ENCODE measurements at regions not wholly inside any gene's neighbourhood (a gene's known extent, or its start where the extent isn't known, plus 50 kb on each side); places are given as distances from the start of the nearest gene placed in this dataset.

GRCh38 chr5:57700072-57700471 lies 217.5 kb upstream of the ACTBL2 start:
- peaks cover 0 to 1% (median 0%) of the 10 kb centered on the region in 11 donors for H3K9me3 Mint-ChIP-seq
- CTCF ChIA-PET: no interaction called here

GRCh38 chr5:57698802-57699201 lies 216.2 kb upstream of the ACTBL2 start:
- intact Hi-C loops (cut with micrococcal nuclease): no loop called here
- Histone ChIP-seq H3K4me1 (ENCODE audit: control insufficient read depth in 2 of 2, insufficient read depth in 2 of 2, low read length in 2 of 2) (no peaks in the 10 kb centered on the region), H3K9me3 (ENCODE audit: control insufficient read depth in 2 of 3, low read length in 3 of 3) (no peaks in the 10 kb centered on the region), H3K27ac (ENCODE audit: low read depth, low read length) (no peak overlapping the region), H3K27me3 (ENCODE audit: control insufficient read depth in 2 of 2, insufficient read depth in 2 of 2, low read length in 2 of 2) (no peaks in the 10 kb centered on the region), H3K36me3 (ENCODE audit: control insufficient read depth in 2 of 3, insufficient read depth in 3 of 3, low read length in 3 of 3) (no peaks in the 10 kb centered on the region), H3K4me3 (ENCODE audit: low read length) (no peak overlapping the region)
- DNase-seq (no peak), ATAC-seq (no peak)
- Mint-ChIP-seq H3K9me3 (peaks cover 0 to 1% (median 0%) of the 10 kb centered on the region in 11 donors), H3K27ac (no peak overlapping the region), H3K4me1 (no peaks in the 10 kb centered on the region), H3K4me3 (no peak overlapping the region), H3K36me3 (no peaks in the 10 kb centered on the region), H3K27me3 (peaks cover 0 to 4% (median 0%) of the 10 kb centered on the region in 5 donors)
- ChIA-PET CTCF (no interaction called here), POLR2A (no interaction called here)

More at GRCh38 chr5:57700072-57700471, 217.5 kb upstream of the ACTBL2 start:
- Histone ChIP-seq H3K9me3 (ENCODE audit: control insufficient read depth in 2 of 3, low read length in 3 of 3) (no peaks in the 10 kb centered on the region), H3K36me3 (ENCODE audit: control insufficient read depth in 2 of 3, insufficient read depth in 3 of 3, low read length in 3 of 3) (no peaks in the 10 kb centered on the region), H3K27me3 (ENCODE audit: control insufficient read depth in 2 of 2, insufficient read depth in 2 of 2, low read length in 2 of 2) (no peaks in the 10 kb centered on the region), H3K27ac (ENCODE audit: low read depth, low read length) (no peak overlapping the region), H3K4me3 (ENCODE audit: low read length) (no peak overlapping the region), H3K4me1 (ENCODE audit: control insufficient read depth in 2 of 2, insufficient read depth in 2 of 2, low read length in 2 of 2) (no peaks in the 10 kb centered on the region)
- H3K4me3 Mint-ChIP-seq: no peak overlapping the region
- H3K36me3 Mint-ChIP-seq: no peaks in the 10 kb centered on the region
- intact Hi-C loops (cut with micrococcal nuclease): no loop called here
- H3K27ac Mint-ChIP-seq: no peak overlapping the region
- no peaks in the 10 kb centered on the region for H3K4me1 Mint-ChIP-seq
- peaks cover 0 to 7% (median 4%) of the 10 kb centered on the region in 5 donors for H3K27me3 Mint-ChIP-seq
- no peak for DNase-seq
- POLR2A ChIA-PET: no interaction called here
- no peak for ATAC-seq

DNA sequence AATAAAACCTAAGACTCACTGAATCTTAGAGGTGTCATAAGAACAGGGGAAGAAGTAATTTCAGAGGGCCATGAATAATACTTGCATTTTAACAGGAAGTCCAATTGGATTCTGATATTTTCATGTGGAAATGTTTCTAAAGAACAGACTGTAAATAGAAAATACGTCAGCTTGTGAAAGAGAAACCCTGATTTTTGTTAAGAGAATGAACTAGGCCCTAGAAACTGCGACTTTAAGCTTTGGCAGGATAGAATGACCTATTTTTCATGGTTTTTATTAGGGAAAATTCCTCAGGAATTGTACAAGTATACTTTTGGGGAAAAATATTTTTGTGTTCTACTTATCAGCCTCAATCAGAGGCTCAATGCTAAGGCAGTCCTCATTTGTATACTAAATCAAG lies 215.5 kb upstream of the ACTBL2 start:
- DNase-seq (no peak), ATAC-seq (no peak)
- no peaks in the 10 kb centered on the region for H3K36me3 ChIP-seq (ENCODE audit: control insufficient read depth in 2 of 3, insufficient read depth in 3 of 3, low read length in 3 of 3)
- Mint-ChIP-seq H3K36me3 (no peaks in the 10 kb centered on the region), H3K27me3 (no peaks in the 10 kb centered on the region), H3K4me3 (no peak overlapping the region), H3K9me3 (peaks cover 0 to 1% (median 0%) of the 10 kb centered on the region in 11 donors), H3K27ac (no peak overlapping the region), H3K4me1 (no peaks in the 10 kb centered on the region)
- no peak overlapping the region for H3K4me3 ChIP-seq (ENCODE audit: low read length)
- intact Hi-C loops (cut with micrococcal nuclease): no loop called here
- ChIA-PET POLR2A (no interaction called here), CTCF (no interaction called here)
- no peaks in the 10 kb centered on the region for H3K4me1 ChIP-seq (ENCODE audit: control insufficient read depth in 2 of 2, insufficient read depth in 2 of 2, low read length in 2 of 2)
- H3K27ac ChIP-seq (ENCODE audit: low read depth, low read length): no peak overlapping the region
- H3K9me3 ChIP-seq (ENCODE audit: control insufficient read depth in 2 of 3, low read length in 3 of 3): no peaks in the 10 kb centered on the region
- H3K27me3 ChIP-seq (ENCODE audit: control insufficient read depth in 2 of 2, insufficient read depth in 2 of 2, low read length in 2 of 2): no peaks in the 10 kb centered on the region

- H3K9me3 Mint-ChIP-seq: peaks cover 0 to 1% (median 0%) of the 10 kb centered on the region in 11 donors
- Histone ChIP-seq H3K27ac (ENCODE audit: low read depth, low read length) (no peak overlapping the region), H3K4me3 (ENCODE audit: low read length) (no peak overlapping the region), H3K36me3 (ENCODE audit: control insufficient read depth in 2 of 3, insufficient read depth in 3 of 3, low read length in 3 of 3) (no peaks in the 10 kb centered on the region), H3K27me3 (ENCODE audit: control insufficient read depth in 2 of 2, insufficient read depth in 2 of 2, low read length in 2 of 2) (no peaks in the 10 kb centered on the region), H3K9me3 (ENCODE audit: control insufficient read depth in 2 of 3, low read length in 3 of 3) (no peaks in the 10 kb centered on the region), H3K4me1 (ENCODE audit: control insufficient read depth in 2 of 2, insufficient read depth in 2 of 2, low read length in 2 of 2) (no peaks in the 10 kb centered on the region)
- ChIA-PET CTCF (no interaction called here), POLR2A (no interaction called here)
- intact Hi-C loops (cut with micrococcal nuclease): no loop called here
- no peaks in the 10 kb centered on the region for H3K36me3 Mint-ChIP-seq
- no peak overlapping the region for H3K4me3 Mint-ChIP-seq
- ATAC-seq (no peak), DNase-seq (no peak)
- no peak overlapping the region for H3K27ac Mint-ChIP-seq
- H3K4me1 Mint-ChIP-seq: no peaks in the 10 kb centered on the region
- H3K27me3 Mint-ChIP-seq: no peaks in the 10 kb centered on the region
These were observed 214.4 kb upstream of the ACTBL2 start for GRCh38 chr5:57696825-57697570.

GRCh38 chr5:57696389-57696769 lies 213.8 kb upstream of the ACTBL2 start:
- intact Hi-C loops (cut with micrococcal nuclease): no loop called here
- no peaks in the 10 kb centered on the region for H3K27me3 ChIP-seq (ENCODE audit: control insufficient read depth in 2 of 2, insufficient read depth in 2 of 2, low read length in 2 of 2)
- no peak overlapping the region for H3K4me3 Mint-ChIP-seq
- ATAC-seq: no peak
- H3K27ac Mint-ChIP-seq: no peak overlapping the region
- no peaks in the 10 kb centered on the region for H3K27me3 Mint-ChIP-seq
- H3K9me3 ChIP-seq (ENCODE audit: control insufficient read depth in 2 of 3, low read length in 3 of 3): no peaks in the 10 kb centered on the region
- H3K4me3 ChIP-seq (ENCODE audit: low read length): no peak overlapping the region
- H3K4me1 ChIP-seq (ENCODE audit: control insufficient read depth in 2 of 2, insufficient read depth in 2 of 2, low read length in 2 of 2): no peaks in the 10 kb centered on the region
- H3K4me1 Mint-ChIP-seq: no peaks in the 10 kb centered on the region
- H3K36me3 ChIP-seq (ENCODE audit: control insufficient read depth in 2 of 3, insufficient read depth in 3 of 3, low read length in 3 of 3): no peaks in the 10 kb centered on the region
- peaks cover 0 to 1% (median 0%) of the 10 kb centered on the region in 11 donors for H3K9me3 Mint-ChIP-seq
- ChIA-PET POLR2A (no interaction called here), CTCF (no interaction called here)
- DNase-seq: no peak
- no peak overlapping the region for H3K27ac ChIP-seq (ENCODE audit: low read depth, low read length)
- no peaks in the 10 kb centered on the region for H3K36me3 Mint-ChIP-seq

DNA sequence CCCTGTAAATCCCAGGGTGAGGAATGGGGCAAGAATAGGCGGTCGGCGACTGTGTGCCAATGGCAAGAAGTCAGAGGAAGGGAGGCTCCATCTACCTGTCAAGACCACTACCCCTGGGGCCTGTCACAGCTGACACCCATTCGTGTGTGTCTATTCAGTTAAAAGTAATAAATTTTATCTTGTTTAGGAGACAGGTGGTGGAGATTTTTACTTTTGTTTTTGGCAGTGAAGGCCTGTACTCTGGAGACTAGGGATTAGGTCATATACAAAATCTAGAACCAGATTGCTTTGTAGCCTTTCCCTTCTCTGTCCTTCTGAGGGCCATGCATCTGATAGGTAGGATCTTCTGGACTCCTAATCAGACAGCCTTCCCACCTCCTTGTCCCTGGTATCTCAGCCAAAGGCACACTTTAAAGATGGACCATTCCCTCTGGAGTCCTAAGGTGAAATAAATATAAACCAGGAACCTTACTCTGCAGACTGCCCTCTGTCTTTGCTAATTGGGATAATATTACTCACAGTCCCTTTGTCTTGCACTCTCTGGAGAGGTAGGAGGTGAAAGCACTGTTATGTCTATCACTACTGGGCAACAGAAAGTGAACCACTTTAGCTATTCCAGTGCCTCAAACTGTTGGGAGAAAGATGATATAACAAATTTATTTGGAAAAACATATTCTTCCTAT lies 213.2 kb upstream of the ACTBL2 start:
- Mint-ChIP-seq H3K27me3 (no peaks in the 10 kb centered on the region), H3K9me3 (peaks cover 0 to 1% (median 0%) of the 10 kb centered on the region in 11 donors), H3K36me3 (no peaks in the 10 kb centered on the region), H3K4me1 (no peaks in the 10 kb centered on the region), H3K27ac (no peak overlapping the region), H3K4me3 (no peak overlapping the region)
- H3K36me3 ChIP-seq (ENCODE audit: control insufficient read depth in 2 of 3, insufficient read depth in 3 of 3, low read length in 3 of 3): no peaks in the 10 kb centered on the region
- DNase-seq (no peak), ATAC-seq (no peak)
- H3K27me3 ChIP-seq (ENCODE audit: control insufficient read depth in 2 of 2, insufficient read depth in 2 of 2, low read length in 2 of 2): no peaks in the 10 kb centered on the region
- intact Hi-C loops (cut with micrococcal nuclease): no loop called here
- ChIA-PET POLR2A (no interaction called here), CTCF (no interaction called here)
- H3K4me1 ChIP-seq (ENCODE audit: control insufficient read depth in 2 of 2, insufficient read depth in 2 of 2, low read length in 2 of 2): no peaks in the 10 kb centered on the region
- H3K9me3 ChIP-seq (ENCODE audit: control insufficient read depth in 2 of 3, low read length in 3 of 3): no peaks in the 10 kb centered on the region
- no peak overlapping the region for H3K27ac ChIP-seq (ENCODE audit: low read depth, low read length)
- no peak overlapping the region for H3K4me3 ChIP-seq (ENCODE audit: low read length)

GRCh38 chr5:57695179-57695578 lies 212.6 kb upstream of the ACTBL2 start:
- ChIA-PET POLR2A (no interaction called here), CTCF (no interaction called here)
- ATAC-seq (no peak), DNase-seq (no peak)
- H3K36me3 ChIP-seq (ENCODE audit: control insufficient read depth in 2 of 3, insufficient read depth in 3 of 3, low read length in 3 of 3): no peaks in the 10 kb centered on the region
- intact Hi-C loops (cut with micrococcal nuclease): no loop called here
- no peak overlapping the region for H3K4me3 ChIP-seq (ENCODE audit: low read length)
- Mint-ChIP-seq H3K4me3 (no peak overlapping the region), H3K4me1 (no peaks in the 10 kb centered on the region), H3K9me3 (peaks cover 0 to 1% (median 0%) of the 10 kb centered on the region in 11 donors), H3K27ac (no peak overlapping the region), H3K27me3 (no peaks in the 10 kb centered on the region), H3K36me3 (no peaks in the 10 kb centered on the region)
- H3K9me3 ChIP-seq (ENCODE audit: control insufficient read depth in 2 of 3, low read length in 3 of 3): no peaks in the 10 kb centered on the region
- no peak overlapping the region for H3K27ac ChIP-seq (ENCODE audit: low read depth, low read length)
- H3K27me3 ChIP-seq (ENCODE audit: control insufficient read depth in 2 of 2, insufficient read depth in 2 of 2, low read length in 2 of 2): no peaks in the 10 kb centered on the region
- no peaks in the 10 kb centered on the region for H3K4me1 ChIP-seq (ENCODE audit: control insufficient read depth in 2 of 2, insufficient read depth in 2 of 2, low read length in 2 of 2)

Data from naive thymus-derived CD4-positive, alpha-beta T cell (primary cell).